VCaP (cell line): ENCODE measurements at regions not wholly inside any gene's neighbourhood (a gene's known extent, or its start where the extent isn't known, plus 50 kb on each side); places are given as distances from the start of the nearest gene placed in this dataset.
"Not testable (repeated sequence)": the region's sequence is repeated elsewhere in the genome, so short reads cannot be mapped to it uniquely, and the experiment has no call there.

Experiments used
- H3K27ac ChIP-seq: fragments of 450-650 bp; 2 replicates; pipeline ENCODE4 v1.5.1; 2017
- CTCF ChIP-seq: fragments of 450-650 bp; conservative IDR thresholded peaks from 2 replicates; pipeline ENCODE4 v1.5.1; 2017; ENCODE audit warnings: mild to moderate bottlenecking, moderate library complexity

- TF ChIP-seq CTCF: no peak
- no peak overlapping the region for H3K27ac ChIP-seq
Measured at GRCh38 chr4:115229873-115230272, 116.5 kb upstream of the NDST4 start.

GRCh38 chr4:115228851-115229250, 115.4 kb upstream of the NDST4 start:
- H3K27ac ChIP-seq: no peak overlapping the region
- no peak for TF ChIP-seq CTCF

GRCh38 chr4:115222061-115222460, 108.6 kb upstream of the NDST4 start:
- no peak for TF ChIP-seq CTCF
- no peak overlapping the region for H3K27ac ChIP-seq

GRCh38 chr4:115219862-115220261, 106.4 kb upstream of the NDST4 start:
- no peak for TF ChIP-seq CTCF
- no peak overlapping the region for H3K27ac ChIP-seq

- no peak overlapping the region for H3K27ac ChIP-seq
- no peak for TF ChIP-seq CTCF
Measured at GRCh38 chr4:115219315-115219860, 106.0 kb upstream of the NDST4 start.

GRCh38 chr4:115215935-115216334, 102.5 kb upstream of the NDST4 start:
- TF ChIP-seq CTCF: no peak
- no peak overlapping the region for H3K27ac ChIP-seq

- TF ChIP-seq CTCF: no peak
Measured at GRCh38 chr4:115213716-115214115, 100.3 kb upstream of the NDST4 start.

GRCh38 chr4:115201042-115201330, 87.6 kb upstream of the NDST4 start:
- no peak for TF ChIP-seq CTCF
- H3K27ac ChIP-seq: no peak overlapping the region

More at GRCh38 chr4:115213716-115214115, 100.3 kb upstream of the NDST4 start:
- no peak overlapping the region for H3K27ac ChIP-seq

GRCh38 chr4:115200201-115201041, 87.0 kb upstream of the NDST4 start:
- not testable (repeated sequence) for H3K27ac ChIP-seq

- H3K27ac ChIP-seq: not testable (repeated sequence)
Measured at GRCh38 chr4:115194612-115195011, 81.2 kb upstream of the NDST4 start.
